Upper lobe of right lung (tissue), 1 donor: ENCODE measurements at regions not wholly inside any gene's neighbourhood (a gene's known extent, or its start where the extent isn't known, plus 50 kb on each side); places are given as distances from the start of the nearest gene placed in this dataset.

Experiments used
- ATAC-seq: fragments of 200-7000 bp; cut with Tn5 transposase; one replicate; pipeline ENCODE4 v1.9.1; 2020; ENCODE audit warnings: mild to moderate bottlenecking, moderate library complexity
- DNase-seq: peaks from one replicate; pipeline ENCODE4 v3.0.0-alpha.2; 2020
- H3K27ac ChIP-seq: fragments of 200-600 bp; one replicate; pipeline ENCODE4 v1.8.0; 2022
- H3K27me3 ChIP-seq: fragments of 200-600 bp; one replicate; pipeline ENCODE4 v1.8.0; 2022; ENCODE audit warnings: mild to moderate bottlenecking
- H3K36me3 ChIP-seq: fragments of 200-600 bp; one replicate; pipeline ENCODE4 v1.8.0; 2022
- H3K4me1 ChIP-seq: fragments of 200-600 bp; one replicate; pipeline ENCODE4 v1.8.0; 2022
- H3K4me3 ChIP-seq: fragments of 200-600 bp; one replicate; pipeline ENCODE4 v1.8.0; 2022; ENCODE audit warnings: mild to moderate bottlenecking
- H3K9me3 ChIP-seq: fragments of 200-600 bp; one replicate; pipeline ENCODE4 v1.8.0; 2022
- intact Hi-C: fragments of 100-400 bp; cut with DNase I; formaldehyde crosslinking; loops from one replicate; pipeline ENCODE4 v1.11.0; 2022
- TF ChIP-seq, protein P1 (sequence below): fragments of 200-600 bp; IDR thresholded peaks from one replicate; pipeline ENCODE4 v1.8.0; 2022; ENCODE audit warnings: antibody characterized with exemption
- donor health status: DM: no; HTN: yes; CAD: no; lungs with severe emphysema.

DNA sequence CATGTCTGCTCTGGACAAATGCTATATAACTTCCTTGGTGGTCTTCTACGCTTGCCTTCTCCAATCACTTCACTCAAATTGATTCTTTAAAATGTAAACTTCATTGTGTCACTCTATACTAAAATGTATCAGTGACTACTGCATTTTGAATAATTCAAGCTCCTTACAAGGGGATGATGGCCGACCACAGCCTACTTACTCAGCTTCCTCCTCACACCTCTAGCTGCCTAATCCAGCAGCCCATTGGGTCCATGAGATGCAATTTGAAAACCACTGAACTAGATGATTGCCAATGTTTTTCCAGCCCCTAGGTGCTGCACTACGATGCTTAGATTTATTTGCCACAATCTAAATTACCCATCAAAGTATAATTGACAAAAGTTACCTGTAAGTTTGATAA, 120.7 kb downstream of the CTAGE1 start:
- no peaks in the 10 kb centered on the region for H3K9me3 ChIP-seq
- H3K27ac ChIP-seq = no peak overlapping the region
- H3K36me3 ChIP-seq = no peaks in the 10 kb centered on the region
- H3K4me3 ChIP-seq = no peak overlapping the region
- no peaks in the 10 kb centered on the region for H3K4me1 ChIP-seq
- TF ChIP-seq, protein P1, sequence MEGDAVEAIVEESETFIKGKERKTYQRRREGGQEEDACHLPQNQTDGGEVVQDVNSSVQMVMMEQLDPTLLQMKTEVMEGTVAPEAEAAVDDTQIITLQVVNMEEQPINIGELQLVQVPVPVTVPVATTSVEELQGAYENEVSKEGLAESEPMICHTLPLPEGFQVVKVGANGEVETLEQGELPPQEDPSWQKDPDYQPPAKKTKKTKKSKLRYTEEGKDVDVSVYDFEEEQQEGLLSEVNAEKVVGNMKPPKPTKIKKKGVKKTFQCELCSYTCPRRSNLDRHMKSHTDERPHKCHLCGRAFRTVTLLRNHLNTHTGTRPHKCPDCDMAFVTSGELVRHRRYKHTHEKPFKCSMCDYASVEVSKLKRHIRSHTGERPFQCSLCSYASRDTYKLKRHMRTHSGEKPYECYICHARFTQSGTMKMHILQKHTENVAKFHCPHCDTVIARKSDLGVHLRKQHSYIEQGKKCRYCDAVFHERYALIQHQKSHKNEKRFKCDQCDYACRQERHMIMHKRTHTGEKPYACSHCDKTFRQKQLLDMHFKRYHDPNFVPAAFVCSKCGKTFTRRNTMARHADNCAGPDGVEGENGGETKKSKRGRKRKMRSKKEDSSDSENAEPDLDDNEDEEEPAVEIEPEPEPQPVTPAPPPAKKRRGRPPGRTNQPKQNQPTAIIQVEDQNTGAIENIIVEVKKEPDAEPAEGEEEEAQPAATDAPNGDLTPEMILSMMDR = no peak
- ATAC-seq (no peak), DNase-seq (no peak)
- H3K27me3 ChIP-seq = no peaks in the 10 kb centered on the region
- intact Hi-C loops = no loop called here

DNA sequence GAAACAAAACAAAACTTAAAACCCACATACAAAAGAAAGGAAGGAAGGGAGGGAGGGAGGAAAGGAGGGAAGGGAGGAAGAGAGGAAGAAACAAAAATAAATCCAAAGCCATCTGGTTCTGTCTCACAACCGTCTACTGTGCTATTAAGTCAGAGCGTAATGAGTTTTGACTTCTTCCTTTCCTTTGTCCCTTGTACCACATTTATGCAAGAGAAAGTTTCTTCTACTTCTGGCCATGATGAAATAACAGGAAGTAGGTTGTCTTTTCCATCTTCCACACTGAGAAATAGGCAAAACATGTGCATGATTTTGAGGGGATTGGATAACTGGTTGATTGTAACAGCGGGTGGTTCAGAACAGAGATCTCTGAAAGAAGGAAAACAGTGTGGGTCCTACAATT, 121.4 kb downstream of the CTAGE1 start:
- DNase-seq = no peak
- intact Hi-C loops = no loop called here
- TF ChIP-seq, protein P1 = no peak

GRCh38 chr18:22293417-22293816, 124.0 kb downstream of the GATA6 start:
- Histone ChIP-seq H3K4me1 (no peaks in the 10 kb centered on the region), H3K27me3 (no peaks in the 10 kb centered on the region), H3K9me3 (no peaks in the 10 kb centered on the region), H3K4me3 (no peak overlapping the region), H3K36me3 (no peaks in the 10 kb centered on the region), H3K27ac (no peak overlapping the region)
- TF ChIP-seq, protein P1 = no peak
- DNase-seq = no peak
- ATAC-seq = peak; percentile 53
- intact Hi-C loops = no loop called here

More for the DNA sequence above, 121.4 kb downstream of the CTAGE1 start:
- Histone ChIP-seq H3K27ac (no peak overlapping the region), H3K9me3 (no peaks in the 10 kb centered on the region), H3K4me3 (no peak overlapping the region), H3K36me3 (no peaks in the 10 kb centered on the region), H3K4me1 (no peaks in the 10 kb centered on the region), H3K27me3 (no peaks in the 10 kb centered on the region)
- ATAC-seq = peak; percentile 35

GRCh38 chr18:22290004-22290403, 120.6 kb downstream of the GATA6 start:
- H3K4me3 ChIP-seq = no peak overlapping the region
- H3K4me1 ChIP-seq = peaks cover 13% of the 10 kb centered on the region
- TF ChIP-seq, protein P1 = no peak
- H3K36me3 ChIP-seq = no peaks in the 10 kb centered on the region
- H3K27ac ChIP-seq = no peak overlapping the region
- H3K9me3 ChIP-seq = no peaks in the 10 kb centered on the region
- intact Hi-C loops = no loop called here
- DNase-seq (no peak), ATAC-seq (no peak)
- no peaks in the 10 kb centered on the region for H3K27me3 ChIP-seq

GRCh38 chr18:22286585-22286984, 117.2 kb downstream of the GATA6 start:
- TF ChIP-seq, protein P1 = no peak
- peak; percentile 71 for DNase-seq

More at GRCh38 chr18:22286585-22286984, 117.2 kb downstream of the GATA6 start:
- ATAC-seq = peak; percentile 95
- Histone ChIP-seq H3K4me3 (no peak overlapping the region), H3K4me1 (peaks cover 13% of the 10 kb centered on the region), H3K36me3 (no peaks in the 10 kb centered on the region), H3K9me3 (no peaks in the 10 kb centered on the region), H3K27me3 (no peaks in the 10 kb centered on the region), H3K27ac (no peak overlapping the region)
- intact Hi-C loops = no loop called here
